Liver (tissue), 8 donors: ENCODE measurements at regions not wholly inside any gene's neighbourhood (a gene's known extent, or its start where the extent isn't known, plus 50 kb on each side); places are given as distances from the start of the nearest gene placed in this dataset.

ENCODE experiments used
- DNase-seq: peaks from one replicate; pipeline ENCODE4 v3.0.0-alpha.2; 2017; ENCODE audit warnings: low spot score
- H3K27ac ChIP-seq, 2 donors: one replicate each; pipeline ENCODE4 v1.7.0; 2013; ENCODE audit warnings: inconsistent platforms in 2 of 2, low read length in 2 of 2, control low read depth in 1 of 2, low read depth in 1 of 2, mild to moderate bottlenecking in 1 of 2
- H3K27me3 ChIP-seq, 4 donors: one replicate each; pipeline versions ENCODE4 v1.6.1 to v1.7.0; 2013; ENCODE audit warnings: low read length in 3 of 4, inconsistent platforms in 1 of 4, mild to moderate bottlenecking in 1 of 4, moderate library complexity in 1 of 4; ENCODE audit not compliant: control insufficient read depth in 4 of 4, insufficient read depth in 4 of 4
- H3K36me3 ChIP-seq, 4 donors: one replicate each; pipeline versions ENCODE4 v1.6.1 to v1.7.0; 2013; ENCODE audit warnings: low read length in 3 of 4, mild to moderate bottlenecking in 3 of 4, low read depth in 1 of 4, moderate library complexity in 1 of 4; ENCODE audit not compliant: control insufficient read depth in 4 of 4, insufficient read depth in 3 of 4
- H3K4me1 ChIP-seq, 4 donors: one replicate each; pipeline versions ENCODE4 v1.6.1 to v1.7.0; 2013; ENCODE audit warnings: low read length in 3 of 4, mild to moderate bottlenecking in 3 of 4, moderate library complexity in 1 of 4; ENCODE audit not compliant: control insufficient read depth in 4 of 4, insufficient read depth in 4 of 4
- H3K4me3 ChIP-seq, 3 donors: one replicate each; pipeline versions ENCODE4 v1.6.1 to v1.7.0; 2013; ENCODE audit warnings: low read length in 3 of 3, control low read depth in 1 of 3, low read depth in 1 of 3, mild to moderate bottlenecking in 1 of 3
- H3K9ac ChIP-seq, 2 donors: one replicate each; pipeline ENCODE4 v1.7.0; 2013; ENCODE audit warnings: low read length in 2 of 2, mild to moderate bottlenecking in 2 of 2, moderate library complexity in 2 of 2, control low read depth in 1 of 2, low read depth in 1 of 2
- H3K9me3 ChIP-seq, 4 donors: one replicate each; pipeline versions ENCODE4 v1.6.1 to v1.7.0; 2013; ENCODE audit warnings: low read length in 3 of 4; ENCODE audit not compliant: control insufficient read depth in 4 of 4
- CTCF ChIP-seq: fragments of 150-350 bp; IDR thresholded peaks from 2 replicates; pipeline ENCODE4 v1.5.1; 2017; ENCODE audit warnings: improper control_type of control experiment, low read depth, low read length; ENCODE audit not compliant: missing input control
- FOXA2 ChIP-seq: IDR thresholded peaks from 2 replicates; pipeline ENCODE4 v1.6.1; 2016; ENCODE audit warnings: antibody characterized with exemption
- HNF4A ChIP-seq, 2 donors: conservative IDR thresholded peaks; 2 replicates each; pipeline ENCODE4 v1.6.1; 2016; ENCODE audit warnings: antibody characterized with exemption in 2 of 2, mild to moderate bottlenecking in 2 of 2
- HNF4G ChIP-seq: IDR thresholded peaks from 2 replicates; pipeline ENCODE4 v1.6.1; 2016; ENCODE audit warnings: antibody characterized with exemption
- JUND ChIP-seq, 2 donors: IDR thresholded peaks; 2 replicates each; pipeline ENCODE4 v1.6.1; 2016; ENCODE audit warnings: antibody characterized with exemption in 2 of 2
- MAX ChIP-seq: IDR thresholded peaks from 2 replicates; pipeline ENCODE4 v1.6.1; 2016; ENCODE audit warnings: antibody characterized with exemption
- NR2F2 ChIP-seq: IDR thresholded peaks from 2 replicates; pipeline ENCODE4 v1.6.1; 2016; ENCODE audit warnings: antibody characterized with exemption
- RAD21 ChIP-seq, 2 donors: IDR thresholded peaks; 2 replicates each; pipeline ENCODE4 v1.6.1; 2016; ENCODE audit warnings: antibody characterized with exemption in 2 of 2, mild to moderate bottlenecking in 2 of 2
- ZBTB33 ChIP-seq: IDR thresholded peaks from 2 replicates; pipeline ENCODE4 v1.6.1; 2016; ENCODE audit warnings: antibody characterized with exemption
- WGBS: extraction: QIAGEN DNeasy Blood & Tissue Kit; methylation state at CpG from one replicate; pipeline ENCODE4 v1.1.7; 2013; 5-methylcytosine and 5-hydroxymethylcytosine counted together
- TF ChIP-seq, protein P1 (sequence below): IDR thresholded peaks from 2 replicates; pipeline ENCODE4 v1.6.1; 2016; ENCODE audit warnings: antibody characterized with exemption, mild to moderate bottlenecking
- donor health status: healthy.
- donor health status: healthy.
- donor health status: healthy.
- donor health status: healthy.
- donor health status: healthy.

DNA sequence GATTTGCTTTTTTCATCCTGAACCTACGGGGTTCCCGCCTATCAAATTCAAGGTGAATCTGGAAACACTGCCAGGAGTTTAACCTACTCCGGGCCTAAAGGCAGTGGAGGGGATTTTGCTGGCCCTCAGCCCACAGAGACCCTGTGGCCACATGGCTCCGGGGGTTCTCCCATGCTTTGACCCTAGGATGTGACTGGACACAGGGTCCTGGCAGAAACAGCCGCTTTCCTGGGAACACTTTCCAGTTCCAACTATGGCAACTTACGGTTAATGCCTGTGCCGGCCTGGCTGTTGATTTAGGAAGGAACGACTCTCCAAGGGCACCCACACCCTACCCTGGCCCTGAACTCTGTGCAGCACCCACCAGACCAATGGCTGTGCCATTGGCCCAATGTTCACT lies 141.7 kb upstream of the RPS6KA2 start:
- no peak for TF ChIP-seq ZBTB33
- no peak for TF ChIP-seq HNF4A (conservative IDR thresholded peaks at IDR 0.05)
- no peak for TF ChIP-seq HNF4G
- TF ChIP-seq, protein P1, sequence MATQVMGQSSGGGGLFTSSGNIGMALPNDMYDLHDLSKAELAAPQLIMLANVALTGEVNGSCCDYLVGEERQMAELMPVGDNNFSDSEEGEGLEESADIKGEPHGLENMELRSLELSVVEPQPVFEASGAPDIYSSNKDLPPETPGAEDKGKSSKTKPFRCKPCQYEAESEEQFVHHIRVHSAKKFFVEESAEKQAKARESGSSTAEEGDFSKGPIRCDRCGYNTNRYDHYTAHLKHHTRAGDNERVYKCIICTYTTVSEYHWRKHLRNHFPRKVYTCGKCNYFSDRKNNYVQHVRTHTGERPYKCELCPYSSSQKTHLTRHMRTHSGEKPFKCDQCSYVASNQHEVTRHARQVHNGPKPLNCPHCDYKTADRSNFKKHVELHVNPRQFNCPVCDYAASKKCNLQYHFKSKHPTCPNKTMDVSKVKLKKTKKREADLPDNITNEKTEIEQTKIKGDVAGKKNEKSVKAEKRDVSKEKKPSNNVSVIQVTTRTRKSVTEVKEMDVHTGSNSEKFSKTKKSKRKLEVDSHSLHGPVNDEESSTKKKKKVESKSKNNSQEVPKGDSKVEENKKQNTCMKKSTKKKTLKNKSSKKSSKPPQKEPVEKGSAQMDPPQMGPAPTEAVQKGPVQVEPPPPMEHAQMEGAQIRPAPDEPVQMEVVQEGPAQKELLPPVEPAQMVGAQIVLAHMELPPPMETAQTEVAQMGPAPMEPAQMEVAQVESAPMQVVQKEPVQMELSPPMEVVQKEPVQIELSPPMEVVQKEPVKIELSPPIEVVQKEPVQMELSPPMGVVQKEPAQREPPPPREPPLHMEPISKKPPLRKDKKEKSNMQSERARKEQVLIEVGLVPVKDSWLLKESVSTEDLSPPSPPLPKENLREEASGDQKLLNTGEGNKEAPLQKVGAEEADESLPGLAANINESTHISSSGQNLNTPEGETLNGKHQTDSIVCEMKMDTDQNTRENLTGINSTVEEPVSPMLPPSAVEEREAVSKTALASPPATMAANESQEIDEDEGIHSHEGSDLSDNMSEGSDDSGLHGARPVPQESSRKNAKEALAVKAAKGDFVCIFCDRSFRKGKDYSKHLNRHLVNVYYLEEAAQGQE, result no peak
- TF ChIP-seq RAD21 (IDR thresholded peaks at IDR 0.05), result no peak
- TF ChIP-seq FOXA2, result no peak
- TF ChIP-seq MAX, result no peak
- no peak for TF ChIP-seq NR2F2
- no peak for TF ChIP-seq CTCF
- TF ChIP-seq JUND (IDR thresholded peaks at IDR 0.05), result no peak
- no peak overlapping the region for H3K9ac ChIP-seq

GRCh38 chr6:166767230-166767629 lies 140.2 kb upstream of the RPS6KA2 start:
- TF ChIP-seq HNF4A (conservative IDR thresholded peaks at IDR 0.05) (peak in 1 of 2 donors; percentile 2), HNF4G (no peak)
- TF ChIP-seq, protein P1, result no peak
- peaks cover 0 to 16% (median 10%) of the 10 kb centered on the region in 4 donors for H3K4me1 ChIP-seq
- H3K9ac ChIP-seq, result no peak overlapping the region
- H3K4me3 ChIP-seq, result no peak overlapping the region
- H3K27me3 ChIP-seq, result no peaks in the 10 kb centered on the region
- 52% methylated on average over 16 of the region's 16 CpGs for WGBS
- no peaks in the 10 kb centered on the region for H3K9me3 ChIP-seq
- no peak for DNase-seq
- H3K27ac ChIP-seq, result peak overlapping the region in 1 of 2 donors; percentile 38
- H3K36me3 ChIP-seq, result no peaks in the 10 kb centered on the region

More for the DNA sequence above, 141.7 kb upstream of the RPS6KA2 start:
- 77% methylated on average over 8 of the region's 8 CpGs for WGBS
- H3K27ac ChIP-seq, result no peak overlapping the region
- H3K36me3 ChIP-seq, result no peaks in the 10 kb centered on the region
- no peak overlapping the region for H3K4me3 ChIP-seq
- no peak for DNase-seq
- no peaks in the 10 kb centered on the region for H3K9me3 ChIP-seq
- H3K4me1 ChIP-seq, result peaks cover 0 to 16% (median 10%) of the 10 kb centered on the region in 4 donors
- H3K27me3 ChIP-seq, result no peaks in the 10 kb centered on the region
